Eye (tissue), 1 donor: ENCODE measurements at regions not wholly inside any gene's neighbourhood (a gene's known extent, or its start where the extent isn't known, plus 50 kb on each side); places are given as distances from the start of the nearest gene placed in this dataset.
"Not testable (repeated sequence)": the region's sequence is repeated elsewhere in the genome, so short reads cannot be mapped to it uniquely, and the experiment has no call there.

Experiments used
- DNase-seq: peaks from one replicate; pipeline ENCODE4 v3.0.0-alpha.2; 2015

- DNase-seq = no peak
Observed at GRCh38 chr4:116005037-116005805, 891.8 kb upstream of the NDST4 start.

GRCh38 chr4:116001291-116001690 lies 887.9 kb upstream of the NDST4 start:
- DNase-seq = no peak

GRCh38 chr4:115986573-115986972 lies 873.2 kb upstream of the NDST4 start:
- no peak for DNase-seq

GRCh38 chr4:115975421-115976001 lies 862.1 kb upstream of the NDST4 start:
- not testable (repeated sequence) for DNase-seq

- no peak for DNase-seq
Observed at GRCh38 chr4:115973768-115974167, 860.3 kb upstream of the NDST4 start.

GRCh38 chr4:115972967-115973366 lies 859.5 kb upstream of the NDST4 start:
- DNase-seq = no peak

GRCh38 chr4:115970859-115971258 lies 857.4 kb upstream of the NDST4 start:
- no peak for DNase-seq

GRCh38 chr4:115969756-115970155 lies 856.3 kb upstream of the NDST4 start:
- no peak for DNase-seq

- DNase-seq = no peak
Observed at GRCh38 chr4:115965588-115965987, 852.2 kb upstream of the NDST4 start.

- DNase-seq = not testable (repeated sequence)
Observed at GRCh38 chr4:115956054-115956796, 842.8 kb upstream of the NDST4 start.

GRCh38 chr4:115950806-115951205 lies 837.4 kb upstream of the NDST4 start:
- no peak for DNase-seq

- not testable (repeated sequence) for DNase-seq
Observed at GRCh38 chr4:115949974-115950743, 836.7 kb upstream of the NDST4 start.

GRCh38 chr4:115945026-115945425 lies 831.6 kb upstream of the NDST4 start:
- no peak for DNase-seq

- DNase-seq = no peak
Observed at GRCh38 chr4:115944146-115944905, 830.9 kb upstream of the NDST4 start.

GRCh38 chr4:115938764-115939443 lies 825.5 kb upstream of the NDST4 start:
- no peak for DNase-seq

- no peak for DNase-seq
Observed at GRCh38 chr4:115929373-115929772, 816.0 kb upstream of the NDST4 start.

GRCh38 chr4:115927382-115927781 lies 814.0 kb upstream of the NDST4 start:
- no peak for DNase-seq

GRCh38 chr4:115923152-115923551 lies 809.7 kb upstream of the NDST4 start:
- DNase-seq = no peak

- DNase-seq = no peak
Observed at GRCh38 chr4:115920637-115921036, 807.2 kb upstream of the NDST4 start.

GRCh38 chr4:115918149-115918548 lies 804.7 kb upstream of the NDST4 start:
- DNase-seq = no peak

GRCh38 chr4:115906428-115906827 lies 793.0 kb upstream of the NDST4 start:
- DNase-seq = no peak

- DNase-seq = no peak
Observed at GRCh38 chr4:115883847-115884246, 770.4 kb upstream of the NDST4 start.
